SK-N-DZ (cell line): ENCODE measurements at regions not wholly inside any gene's neighbourhood (a gene's known extent, or its start where the extent isn't known, plus 50 kb on each side); places are given as distances from the start of the nearest gene placed in this dataset.

Experiments used
- DNase-seq: peaks from one replicate; pipeline ENCODE4 v3.0.0-alpha.2; 2015; ENCODE audit warnings: low spot score
- small RNA-seq, 2 experiments: library from RNA; depleted of rRNA; stranded (forward); fragments of <200 nt; gene quantifications; one replicate each; pipeline ENCODE3, GENCODE V24; 2014

- no peak for DNase-seq
Observed at GRCh38 chr20:51876313-51876940, 74.1 kb upstream of the SALL4 start.

GRCh38 chr20:51873652-51874051 is 71.3 kb upstream of the SALL4 start:
- DNase-seq, result no peak

DNA sequence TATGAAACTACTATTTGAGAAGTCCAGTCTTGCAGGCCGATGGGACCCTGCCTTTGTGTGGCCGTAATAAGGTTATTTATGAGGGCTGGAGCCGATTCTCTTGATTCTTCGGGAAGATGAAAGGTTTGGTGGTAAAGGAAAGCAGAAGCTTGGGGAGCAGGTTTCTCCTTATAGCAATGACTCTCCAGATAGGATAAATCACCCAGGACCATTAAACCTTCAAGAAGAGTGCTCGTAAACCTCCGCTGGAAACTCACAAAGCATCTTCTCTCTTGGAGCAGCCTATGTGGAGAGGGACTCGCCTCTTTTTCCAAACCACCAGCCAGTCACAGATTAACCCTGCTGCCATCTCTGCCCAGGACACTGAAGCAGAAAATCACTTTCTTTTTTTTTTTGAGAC is 69.6 kb upstream of the SALL4 start:
- no peak for DNase-seq

GRCh38 chr20:51869002-51869401 is 66.7 kb upstream of the SALL4 start:
- DNase-seq, result no peak

- no peak for DNase-seq
Observed at GRCh38 chr20:51867251-51867650, 64.9 kb upstream of the SALL4 start.

- no peak for DNase-seq
Observed at GRCh38 chr20:51864967-51865366, 62.6 kb upstream of the SALL4 start.

GRCh38 chr20:51862796-51863195 is 60.5 kb upstream of the SALL4 start:
- DNase-seq, result no peak

DNA sequence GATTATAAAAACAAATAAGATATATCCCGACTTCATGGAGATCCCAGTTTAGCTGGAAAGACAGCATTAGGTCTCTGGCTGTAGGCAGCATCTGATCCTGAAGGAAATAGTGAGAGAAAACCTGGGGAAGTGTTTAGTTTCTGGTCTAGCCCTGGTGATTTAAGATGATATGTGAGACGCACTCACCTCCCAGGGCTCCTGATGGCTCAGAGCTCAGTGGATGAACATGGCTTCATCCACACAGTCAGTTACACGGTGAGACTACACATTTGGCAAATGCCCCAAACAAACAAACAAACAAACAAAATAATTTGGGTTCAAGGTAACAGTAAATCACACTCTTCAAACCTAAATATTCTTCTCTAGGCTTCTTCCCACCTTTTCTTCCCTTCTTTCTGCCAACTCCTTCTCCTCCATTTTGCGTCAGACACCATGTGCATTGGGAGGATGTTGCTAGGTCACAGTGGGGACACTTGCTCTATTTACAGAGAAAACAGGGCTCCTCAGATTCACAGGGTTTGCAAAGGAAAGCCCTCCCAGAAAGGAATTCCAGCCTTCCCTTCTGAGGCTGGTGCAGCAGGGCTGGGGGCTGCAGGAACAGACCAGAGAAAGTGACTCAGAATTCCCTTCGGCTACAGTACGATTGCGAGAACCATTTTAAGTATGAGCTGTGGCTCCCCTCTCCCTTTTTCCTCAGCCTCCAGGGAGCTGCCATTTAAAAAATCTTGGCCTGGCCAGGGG is 59.6 kb upstream of the SALL4 start:
- no peak for DNase-seq

DNA sequence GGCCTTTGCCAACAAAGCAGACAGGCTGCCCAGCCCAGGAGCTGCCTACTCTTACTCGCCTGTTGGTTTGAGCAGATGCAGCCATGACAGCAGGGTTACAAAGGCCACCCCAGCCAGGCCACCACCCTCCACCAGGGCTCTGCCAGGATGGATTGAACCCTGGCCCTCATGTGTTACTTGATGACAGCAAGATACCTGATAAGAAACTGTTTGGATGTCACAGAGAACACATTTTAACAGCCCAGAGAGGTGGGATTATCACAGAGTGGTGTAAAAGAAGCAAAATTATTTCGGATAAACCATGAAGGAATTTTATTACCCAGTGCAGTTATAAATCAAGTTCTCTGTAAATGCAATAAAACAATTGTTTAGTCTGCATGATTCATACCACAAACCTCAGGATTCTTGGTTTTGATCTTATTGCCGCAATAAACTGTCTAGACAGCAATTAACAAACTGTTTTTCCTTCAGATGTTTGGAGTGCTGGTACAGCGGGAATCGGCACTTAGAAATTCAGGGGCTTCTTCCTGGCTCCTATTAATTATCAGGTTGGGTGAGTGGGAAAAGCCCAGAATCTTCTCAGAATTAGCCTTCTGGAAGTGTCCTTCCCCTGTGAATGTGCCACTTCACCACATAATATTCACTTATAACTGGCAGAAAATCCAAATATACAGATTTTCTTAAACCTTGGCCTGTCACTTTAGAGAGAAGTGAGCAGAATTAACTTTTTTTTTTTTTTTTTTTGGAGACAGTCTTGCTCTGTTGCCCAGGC is 58.0 kb upstream of the SALL4 start:
- peak; percentile 52 for DNase-seq

DNA sequence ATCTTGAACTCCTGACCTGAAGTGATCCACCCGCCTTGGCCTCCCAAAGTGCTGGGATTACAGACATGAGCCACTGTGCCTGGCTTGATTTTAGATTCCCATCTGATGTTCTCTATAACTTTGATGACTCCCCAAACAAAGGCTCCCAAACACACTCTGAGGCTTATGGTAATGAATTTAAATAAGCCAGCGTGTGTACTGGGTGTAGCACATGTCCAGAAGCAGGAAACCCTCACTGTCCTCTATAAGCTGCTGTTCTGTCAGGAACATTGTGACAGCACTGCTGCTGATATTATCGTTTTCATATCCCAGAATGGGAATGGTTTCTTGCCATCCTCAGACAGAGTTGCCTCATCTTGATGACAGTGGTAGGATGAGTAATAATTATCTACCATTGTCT is 54.1 kb upstream of the SALL4 start:
- no peak for DNase-seq

- no peak for DNase-seq
Observed at GRCh38 chr20:51854921-51855320, 52.6 kb upstream of the SALL4 start.

Small RNA genes in the stretch of these regions (small RNA-seq; reads per million reads assigned to genes)
- 0 reads per million in 2 experiments for gene RNU6-347P
- 0 to 0.04 reads per million in 2 experiments for gene RNU7-6P
